ENCODE measurements at regions not wholly inside any gene's neighbourhood (a gene's known extent, or its start where the extent isn't known, plus 50 kb on each side); places are given as distances from the start of the nearest gene placed in this dataset.

DNA sequence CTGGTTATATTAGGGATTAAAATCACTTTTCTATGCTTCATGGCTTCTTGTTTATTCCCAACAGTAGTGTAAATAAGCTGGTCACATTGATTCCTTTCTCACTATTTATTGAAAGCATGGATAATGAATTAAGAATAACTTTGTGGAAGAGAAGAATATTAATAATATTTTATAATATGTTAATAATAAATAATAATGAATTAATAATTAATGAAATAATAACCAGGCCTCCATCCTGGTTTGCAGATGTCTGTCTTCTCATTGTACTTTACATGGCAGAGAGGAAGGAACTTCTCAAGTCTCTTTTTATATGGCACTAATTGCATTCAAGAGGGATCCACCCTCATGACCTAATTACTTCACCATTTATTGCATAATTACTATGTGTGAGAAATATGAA is 473.5 kb downstream of the PTPRC start:
- no peak for DNase-seq (ENCODE audit: low read depth)

DNA sequence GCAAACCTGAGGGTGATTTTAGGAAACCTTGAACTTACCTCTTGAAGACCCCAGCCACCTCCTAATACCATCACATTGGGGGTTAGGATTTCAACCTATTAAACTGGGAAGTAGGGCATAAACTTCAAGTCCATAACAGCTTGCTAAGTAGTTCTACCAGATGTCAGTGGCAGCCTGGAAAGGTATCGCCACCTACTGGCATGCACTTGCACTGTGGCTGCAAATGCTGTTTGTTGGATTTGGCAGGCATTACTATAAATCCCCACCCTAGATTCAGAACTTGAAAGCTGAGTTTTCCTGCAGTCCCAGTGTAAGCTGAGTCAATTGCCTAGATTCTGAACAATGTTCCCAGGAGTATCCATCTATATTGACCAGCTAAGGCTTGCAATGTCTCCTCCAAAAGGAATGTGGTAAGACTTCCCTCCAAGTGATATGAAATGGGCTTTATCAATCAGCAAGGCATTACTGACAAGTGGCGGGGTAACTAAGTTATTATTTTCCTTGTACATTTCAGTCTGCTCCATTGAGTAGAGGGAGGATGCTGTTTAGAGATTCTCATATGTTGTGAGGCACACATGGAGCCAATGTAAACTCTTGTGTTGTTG is 474.5 kb downstream of the PTPRC start:
- peak; percentile 49 for DNase-seq (ENCODE audit: low read depth)

DNA sequence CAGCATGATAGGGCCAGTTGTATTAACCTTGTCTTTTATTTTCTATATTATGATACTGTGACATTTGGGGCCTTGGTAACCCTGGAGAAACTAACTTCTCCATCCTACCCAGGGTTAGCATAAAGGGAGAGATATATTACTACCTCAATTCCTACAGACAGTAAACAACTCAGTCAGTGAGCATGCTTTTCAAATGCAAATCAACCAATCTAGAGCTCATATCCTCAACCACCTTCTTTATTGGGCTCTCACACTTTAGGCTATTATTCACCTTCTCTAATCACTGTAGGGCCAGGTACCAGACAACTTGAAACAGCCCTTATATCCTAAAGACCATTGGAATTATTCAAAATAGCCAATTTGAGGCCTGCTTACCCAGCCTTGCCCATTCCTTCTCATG is 477.6 kb downstream of the PTPRC start:
- DNase-seq (ENCODE audit: low read depth): no peak

DNA sequence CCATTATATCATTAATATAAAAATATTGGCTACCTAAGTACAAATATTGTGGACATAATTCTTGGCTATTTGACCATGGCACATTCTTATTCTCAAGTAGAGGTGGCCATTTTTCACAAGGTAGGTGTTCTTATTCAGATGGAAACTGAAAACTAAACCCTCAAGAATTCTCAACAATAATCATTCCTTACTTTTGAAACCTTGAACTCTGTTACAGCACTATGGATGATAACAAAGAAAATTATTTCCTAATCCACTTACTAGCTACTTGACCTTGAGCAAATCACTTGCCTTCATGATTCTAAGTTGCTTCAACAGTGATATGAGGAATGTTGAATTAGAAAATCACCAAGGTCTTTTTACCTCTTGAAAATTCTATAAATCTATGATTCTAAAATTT is 482.2 kb downstream of the PTPRC start:
- DNase-seq (ENCODE audit: low read depth): no peak

DNA sequence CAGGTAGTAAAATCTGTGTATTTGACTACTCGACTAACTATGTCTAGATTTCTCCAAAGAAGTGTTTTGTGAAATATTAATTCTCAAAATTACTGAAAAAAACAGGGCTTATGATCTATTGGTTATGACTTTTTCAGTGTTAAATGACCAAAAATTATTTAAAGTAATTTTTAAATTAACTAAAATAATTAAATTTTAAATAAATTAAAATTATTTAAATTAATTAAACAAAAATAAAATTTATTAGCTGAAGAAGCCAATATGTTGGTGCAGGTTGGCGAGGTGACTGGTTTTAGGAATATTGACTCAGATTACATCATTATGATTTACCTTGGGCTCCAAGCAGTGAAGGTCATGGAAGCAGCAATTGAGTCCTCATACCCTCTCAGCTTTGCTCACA is 483.2 kb downstream of the PTPRC start:
- no peak for DNase-seq (ENCODE audit: low read depth)

DNA sequence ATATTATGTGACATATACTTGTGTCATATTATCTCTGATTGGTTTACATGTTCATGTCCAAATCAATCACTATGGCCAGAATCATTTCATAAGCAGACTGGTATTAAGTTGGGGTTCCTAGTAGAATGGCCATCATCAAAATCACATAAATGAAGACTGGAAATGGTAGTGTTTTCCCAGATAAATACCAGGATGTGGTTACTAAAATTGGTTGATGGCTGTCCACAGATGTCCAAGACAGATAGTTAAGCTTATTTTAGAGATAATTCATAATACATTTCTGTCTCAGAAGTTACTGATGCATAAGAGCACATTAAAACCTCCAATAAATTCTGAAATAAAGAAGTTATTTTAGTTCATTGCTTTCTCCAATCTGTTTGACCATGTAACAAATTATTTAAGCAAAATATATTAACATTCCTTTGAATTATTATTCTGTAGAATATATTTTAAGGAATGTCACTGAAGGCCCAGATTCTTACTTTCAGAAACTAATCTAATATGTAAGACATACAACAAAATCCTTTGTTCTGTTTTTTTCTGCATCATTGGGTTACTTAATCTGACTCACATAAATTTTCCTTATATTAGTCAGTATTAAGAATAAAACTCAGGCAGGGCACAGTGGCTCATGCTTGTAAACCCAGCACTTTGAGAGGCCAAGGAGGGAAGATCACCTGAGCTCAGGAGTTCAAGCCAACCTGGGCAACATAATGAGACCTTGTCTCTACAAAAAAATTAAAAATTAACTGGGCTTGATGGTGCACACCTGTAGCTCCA is 483.9 kb downstream of the PTPRC start:
- DNase-seq (ENCODE audit: low read depth): peak; percentile 40

DNA sequence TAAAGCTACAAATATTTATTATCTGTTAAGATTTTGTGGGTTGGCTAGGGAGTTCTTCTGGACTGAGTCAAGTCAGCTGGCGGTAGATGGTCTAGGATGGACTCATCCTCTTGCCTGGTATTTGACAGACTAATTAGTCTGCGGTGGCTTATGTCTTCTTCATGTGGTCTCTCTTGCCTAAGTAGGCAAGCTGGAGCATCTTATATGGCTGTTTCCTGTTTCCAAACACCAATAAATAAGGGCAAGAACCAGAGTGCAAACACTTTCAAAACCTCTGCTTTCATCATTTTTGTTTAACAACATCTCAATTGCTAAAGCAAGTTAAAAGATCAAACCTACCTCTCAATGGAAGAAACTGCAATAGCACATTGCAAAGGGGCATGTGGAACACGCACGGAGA is 484.8 kb downstream of the PTPRC start:
- peak; percentile 41 for DNase-seq (ENCODE audit: low read depth)

DNA sequence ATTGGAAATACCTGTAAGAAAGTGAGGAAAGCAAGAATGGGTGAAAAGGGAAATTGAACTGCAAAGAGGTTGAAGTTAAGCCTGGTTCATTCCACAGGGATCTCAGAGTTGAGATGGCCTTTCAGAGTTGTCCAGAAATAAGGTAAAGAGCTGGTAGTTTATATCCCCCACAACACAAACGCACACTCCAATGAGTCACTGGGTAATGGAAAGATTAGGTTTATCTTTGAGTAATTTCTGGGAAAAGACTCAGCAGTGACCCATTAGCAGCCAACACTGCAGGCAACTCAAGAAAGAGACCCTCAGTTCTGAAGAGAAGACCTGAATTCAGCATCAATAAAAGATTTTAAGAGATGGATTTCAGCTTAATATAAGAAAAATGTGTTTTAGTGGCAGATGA is 485.5 kb downstream of the PTPRC start:
- peak; percentile 23 for DNase-seq (ENCODE audit: low read depth)

DNA sequence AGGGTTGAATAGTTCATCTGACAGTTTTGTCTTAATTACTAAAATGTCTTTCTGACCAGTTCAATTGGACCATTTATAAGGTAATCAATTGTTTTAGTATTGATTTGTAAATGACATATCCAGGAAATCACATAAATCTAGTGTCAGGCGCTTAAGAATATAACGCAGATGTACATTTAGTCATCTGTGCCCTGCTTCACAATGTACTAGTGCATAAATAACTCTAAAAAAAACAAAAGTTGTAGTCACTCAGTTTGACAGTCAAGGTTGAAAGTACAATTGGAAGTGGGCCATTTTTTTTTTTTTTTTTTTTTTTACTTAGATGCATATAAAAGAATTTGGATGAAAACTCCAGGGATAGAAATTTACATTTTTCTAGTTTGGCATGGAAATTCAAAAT is 490.4 kb downstream of the PTPRC start:
- no peak for DNase-seq (ENCODE audit: low read depth)

DNA sequence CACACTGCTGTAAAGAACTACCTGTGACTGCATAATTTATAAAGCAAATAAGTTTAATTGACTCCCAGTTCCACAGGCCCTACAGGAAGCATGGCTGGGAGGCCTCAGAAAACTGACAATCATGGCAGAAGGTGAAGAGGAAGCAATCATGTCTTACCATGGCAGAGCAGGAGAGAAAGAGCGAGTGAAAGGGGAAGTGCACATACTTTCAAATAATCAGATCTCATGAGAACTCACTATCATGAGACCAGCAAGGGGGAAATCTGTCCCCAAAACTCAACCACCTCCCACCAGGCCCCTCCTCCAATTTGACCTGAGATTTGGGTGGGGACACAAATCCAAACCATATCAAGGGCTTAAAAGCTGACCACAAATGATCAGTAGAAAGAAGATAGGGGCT is 493.2 kb downstream of the PTPRC start:
- DNase-seq (ENCODE audit: low read depth): no peak

DNA sequence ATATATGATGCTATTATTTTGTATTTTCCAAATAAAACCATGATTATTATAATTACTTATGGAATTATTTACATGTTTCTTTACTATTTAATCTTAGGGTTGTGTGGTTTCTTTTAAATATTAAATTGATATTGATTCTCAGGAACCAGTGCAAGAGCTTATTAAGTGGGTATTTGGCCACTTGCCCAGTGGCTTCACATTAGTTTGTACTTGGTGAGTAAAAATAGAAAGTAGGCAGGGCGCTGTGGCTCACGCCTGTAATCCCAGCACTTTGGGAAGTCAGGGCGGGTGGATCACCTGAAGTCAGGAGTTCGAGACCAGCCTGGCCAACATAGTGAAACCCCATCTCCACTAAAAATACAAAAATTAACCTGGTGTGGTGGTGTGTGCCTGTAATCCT is 497.1 kb downstream of the PTPRC start:
- DNase-seq (ENCODE audit: low read depth): no peak

DNA sequence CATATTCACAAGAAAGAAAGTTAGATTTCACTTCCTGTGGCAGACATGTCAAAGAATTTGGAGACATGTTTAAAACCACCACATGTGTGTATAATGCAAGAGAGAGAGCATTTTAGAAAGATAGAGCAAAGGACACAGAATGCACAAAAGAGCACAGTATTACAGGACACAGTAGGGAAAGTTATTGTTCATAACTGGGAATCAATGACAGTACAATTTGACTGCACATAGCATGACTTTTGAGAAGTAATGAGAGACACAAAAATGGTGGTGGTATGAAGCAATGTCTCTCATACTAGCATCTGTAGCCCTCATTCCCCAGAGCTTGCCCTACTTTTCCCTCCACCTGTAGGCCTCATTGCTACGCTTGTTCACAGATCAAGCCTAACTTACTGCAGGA is 499.2 kb downstream of the PTPRC start:
- no peak for DNase-seq (ENCODE audit: low read depth)

DNA sequence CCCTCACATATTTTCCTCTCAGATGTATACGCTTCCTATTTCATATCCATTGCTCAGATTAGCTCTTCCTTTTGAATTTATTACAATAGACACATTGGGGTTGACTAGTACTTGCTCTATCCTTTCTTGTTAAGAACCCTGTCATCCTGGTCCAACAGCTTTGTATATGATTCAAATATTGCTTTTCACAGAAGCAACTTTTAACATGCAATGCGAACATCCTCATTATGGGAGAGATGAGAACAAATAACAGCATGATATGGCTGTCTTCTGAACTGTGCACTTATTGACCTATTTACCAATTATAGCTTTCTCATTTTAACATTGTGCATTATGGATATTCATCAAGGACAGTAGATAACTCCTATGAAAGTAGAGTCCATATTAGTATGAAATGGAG is 510.8 kb downstream of the PTPRC start:
- no peak for DNase-seq (ENCODE audit: low read depth)

DNA sequence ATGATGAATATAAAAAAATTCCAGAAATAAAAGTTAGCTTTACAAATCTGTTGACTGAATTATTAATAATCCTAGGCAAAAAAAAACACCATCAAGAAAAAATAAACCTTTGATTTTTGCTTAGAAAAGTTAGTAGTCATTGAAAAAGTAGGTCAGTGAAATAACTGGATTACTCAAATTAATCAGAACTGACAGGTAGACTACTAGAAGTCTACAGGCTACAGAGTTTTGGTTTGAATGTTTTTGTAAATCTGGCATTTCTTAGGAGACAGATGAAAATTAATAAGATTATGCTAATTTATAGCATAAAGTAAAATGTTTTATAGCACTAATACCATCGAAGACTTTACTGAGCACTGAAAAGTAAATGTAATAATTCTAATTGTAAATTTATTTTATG is 511.9 kb downstream of the PTPRC start:
- no peak for DNase-seq (ENCODE audit: low read depth)

DNA sequence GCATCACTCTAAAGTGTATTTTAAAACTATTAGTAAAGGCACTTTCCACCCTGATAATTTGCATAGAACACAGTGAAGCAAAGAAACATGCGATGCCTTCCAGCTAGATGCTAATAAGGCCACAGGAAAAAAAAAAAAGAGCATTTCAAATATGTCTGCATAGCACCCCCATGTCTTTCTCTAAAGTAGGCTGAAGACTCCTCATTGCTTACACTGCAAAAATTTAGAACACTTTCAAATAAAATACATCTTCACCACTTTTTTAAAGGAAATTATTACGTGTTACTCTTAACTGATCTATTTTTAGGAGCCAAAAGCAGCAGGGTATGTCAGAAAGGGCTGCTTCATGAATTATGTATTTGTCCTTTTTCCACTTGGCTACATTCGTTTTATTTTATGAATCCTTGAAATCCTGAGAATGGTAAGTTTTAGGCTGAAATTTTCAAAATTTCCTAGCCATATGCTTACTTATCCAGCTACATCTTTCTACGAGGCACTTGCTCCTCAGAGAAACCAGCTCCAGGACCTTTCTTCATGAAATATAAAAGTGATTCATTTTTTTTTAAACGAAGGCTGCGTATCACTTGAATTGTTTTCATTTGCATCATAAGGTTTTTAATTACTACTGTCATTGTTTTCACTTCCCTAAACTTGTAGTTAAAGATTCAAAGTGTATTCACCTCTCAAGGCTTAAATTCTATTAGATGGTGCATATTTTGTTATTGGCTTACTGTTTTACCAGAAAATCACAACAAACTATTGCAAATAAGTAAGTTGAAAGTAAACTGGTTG is 513.0 kb downstream of the PTPRC start:
- no peak for DNase-seq (ENCODE audit: low read depth)

DNA sequence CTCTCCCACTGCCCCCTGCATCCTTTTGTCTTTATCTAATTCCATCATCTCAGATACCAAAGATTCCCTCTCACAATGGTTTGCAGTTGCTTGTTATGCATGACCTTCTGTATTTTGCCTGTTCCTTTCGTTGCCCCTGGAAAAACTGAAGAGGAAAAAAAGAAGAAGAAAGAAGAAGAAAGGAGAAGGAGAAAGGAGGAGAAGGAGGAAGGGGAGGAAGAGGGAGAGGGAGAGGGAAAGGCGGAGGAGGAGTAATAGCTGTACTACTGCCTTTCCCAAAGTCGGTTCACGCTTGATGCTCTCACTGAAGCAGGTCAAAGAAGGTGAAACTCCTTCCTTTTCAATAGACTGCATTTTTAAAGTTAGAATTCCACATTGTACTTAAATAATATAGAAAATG is 513.8 kb downstream of the PTPRC start:
- DNase-seq (ENCODE audit: low read depth): no peak

DNA sequence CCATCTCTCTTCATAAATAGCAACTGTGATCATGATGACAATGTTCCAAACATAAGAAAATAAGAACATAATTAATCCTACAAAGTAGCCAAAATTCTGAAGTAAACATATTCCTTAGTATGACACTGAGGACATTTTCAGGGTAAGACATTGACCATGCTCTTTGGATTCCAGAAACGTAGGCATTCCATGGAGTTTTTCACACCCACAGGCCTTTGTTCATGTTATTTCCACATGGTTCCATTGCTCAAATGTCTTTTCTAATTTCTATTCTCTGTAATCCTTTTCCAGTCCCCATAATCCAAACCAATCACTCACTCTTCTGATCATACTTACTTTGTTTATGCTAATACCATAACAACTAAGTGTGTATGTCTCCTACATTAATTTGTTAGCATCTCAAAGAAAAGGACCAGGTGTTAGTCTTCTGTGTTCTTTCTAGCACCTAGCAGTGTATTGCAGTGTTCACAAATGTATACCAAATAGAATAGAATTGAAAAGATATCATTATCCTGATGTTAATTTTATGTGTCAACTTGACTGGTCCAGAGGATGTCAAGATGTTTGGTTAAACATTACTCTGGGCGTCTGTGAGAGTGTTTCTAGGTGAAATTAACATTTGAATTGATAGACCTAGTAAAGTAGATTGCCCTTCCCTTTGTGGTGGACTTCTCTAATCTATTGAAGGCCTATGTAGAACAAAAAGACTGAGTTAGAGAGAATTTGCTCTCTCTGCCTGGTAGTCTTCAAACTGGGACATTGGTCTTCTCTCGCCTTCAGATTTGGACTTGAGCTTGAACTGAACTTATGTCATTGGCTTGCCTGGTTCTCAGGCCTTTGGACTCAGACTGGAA is 516.6 kb downstream of the PTPRC start:
- DNase-seq (ENCODE audit: low read depth): no peak

DNA sequence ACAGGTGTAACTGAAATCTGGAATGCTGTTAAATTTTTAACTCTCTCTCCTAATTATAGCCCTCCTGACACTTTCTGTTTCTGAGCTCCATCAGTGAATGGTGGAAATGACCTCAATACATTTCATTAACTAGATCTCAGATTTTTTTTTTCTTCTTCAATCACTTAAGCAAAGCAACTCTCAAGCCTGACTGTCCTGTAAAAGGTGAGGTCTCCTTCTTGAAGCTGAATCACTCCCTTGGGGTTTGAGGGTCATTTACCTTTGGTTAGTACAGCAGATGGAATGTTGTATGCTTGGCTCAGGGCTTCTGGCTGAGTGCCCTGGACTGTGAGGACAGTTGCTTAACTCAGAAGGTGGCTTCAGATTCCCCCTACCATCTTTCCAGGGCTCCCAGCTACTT is 518.7 kb downstream of the PTPRC start:
- DNase-seq (ENCODE audit: low read depth): peak; percentile 26

DNA sequence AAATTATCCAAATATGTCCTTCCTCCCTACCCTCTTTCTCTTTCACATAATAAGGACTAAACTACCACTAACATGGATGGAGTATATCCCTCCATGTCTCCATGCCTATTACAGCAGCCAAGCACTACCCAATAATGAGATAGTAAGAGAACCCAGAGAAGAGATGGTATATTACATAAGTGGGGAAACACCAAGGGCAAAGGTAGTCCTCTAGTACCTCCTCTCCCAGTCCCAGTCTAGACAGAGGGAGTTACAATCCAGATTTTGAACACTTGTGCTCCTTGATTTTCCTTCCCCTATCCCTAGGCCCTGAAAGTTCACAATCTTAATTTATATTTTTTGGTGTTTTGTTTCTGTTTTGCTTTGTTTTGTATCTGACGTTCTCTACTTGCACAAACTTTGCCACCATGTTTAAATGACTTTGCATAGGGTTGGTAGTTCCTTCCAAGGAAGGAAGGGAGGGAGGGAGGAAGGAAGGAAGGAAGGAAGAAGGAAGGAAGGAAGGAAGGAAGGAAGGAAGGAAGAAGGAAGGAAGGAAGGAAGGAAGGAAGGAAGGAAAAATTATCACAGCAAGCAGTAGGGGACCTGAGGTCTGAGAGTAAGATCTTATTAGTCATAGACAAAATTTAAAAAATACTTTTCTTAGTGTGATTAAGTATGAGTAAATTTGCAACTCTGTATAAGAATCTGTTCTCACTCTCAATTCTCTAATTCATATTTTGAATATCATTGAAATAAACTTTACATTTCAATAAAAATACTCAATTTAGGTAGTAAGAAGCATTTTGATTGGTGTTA is 521.9 kb downstream of the PTPRC start:
- DNase-seq (ENCODE audit: low read depth): no peak

DNA sequence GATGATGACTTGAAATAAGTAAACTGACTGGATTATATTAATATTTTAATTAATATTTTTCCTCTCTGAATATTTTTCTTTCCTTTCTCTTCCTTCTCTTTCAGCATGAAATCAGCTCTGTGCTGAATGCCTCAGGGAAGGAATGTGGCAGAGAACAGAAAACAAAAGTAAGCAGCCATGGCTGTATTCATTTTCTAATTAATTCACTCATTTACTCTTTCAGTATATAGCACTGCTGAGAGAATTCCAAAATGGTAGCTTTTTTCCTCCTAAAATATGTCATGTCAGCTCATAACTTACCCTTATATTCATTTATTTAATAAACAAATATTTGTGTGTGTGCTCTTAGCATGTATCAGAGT is 522.5 kb downstream of the PTPRC start:
- DNase-seq (ENCODE audit: low read depth): no peak

DNA sequence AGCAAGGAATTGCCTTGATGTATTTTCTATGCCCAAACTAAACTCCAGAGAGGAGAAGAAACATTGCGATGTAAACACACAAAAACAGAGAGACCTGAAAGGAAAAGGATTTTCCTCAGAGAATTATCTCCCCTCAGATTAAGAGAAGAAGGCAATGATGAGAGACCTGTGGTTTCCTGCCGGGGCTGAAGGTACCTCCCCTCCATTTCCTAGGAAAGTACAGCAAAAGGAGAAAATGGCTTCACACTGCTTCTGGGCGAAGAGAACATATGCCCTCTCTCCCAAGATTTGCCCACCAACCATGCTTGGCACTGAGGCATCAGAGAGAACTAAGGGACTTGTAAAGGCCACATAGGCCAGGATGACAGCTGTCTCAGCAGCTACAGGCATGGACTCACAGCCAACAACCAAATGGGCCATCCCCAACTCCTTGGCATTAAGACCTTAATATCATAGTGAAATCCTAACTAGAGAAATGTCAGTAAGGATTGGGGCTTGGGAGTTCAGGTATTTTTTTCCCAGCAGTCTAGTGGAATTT is 523.0 kb downstream of the PTPRC start:
- no peak for DNase-seq (ENCODE audit: low read depth)
